SK-N-SH (cell line): ENCODE measurements at regions not wholly inside any gene's neighbourhood (a gene's known extent, or its start where the extent isn't known, plus 50 kb on each side); places are given as distances from the start of the nearest gene placed in this dataset.

Source experiments
- CTCF ChIA-PET: fragments of 300-600, 350-600 bp; formaldehyde crosslinking; extraction: SDS; loops from one replicate; lab custom pipeline; 2021; lab: Yijun Ruan, JAX
- POLR2A ChIA-PET: fragments of 350-600 bp; sonication (Branson Sonifier 250); formaldehyde crosslinking; extraction: SDS; loops from one replicate; lab custom pipeline; 2020; ENCODE audit warnings: antibody characterized with exemption, inconsistent platforms; lab: Yijun Ruan, JAX
- DNase-seq: peaks from one replicate; pipeline ENCODE4 v3.0.0; 2012
- H2AFZ ChIP-seq: fragments of 200-600 bp; sonication (generic); 2 replicates; pipeline ENCODE4 v1.8.1; 2016; ENCODE audit warnings: antibody characterized with exemption, mild to moderate bottlenecking, low read depth
- H3F3A ChIP-seq: fragments of 200-600 bp; sonication (generic); replicated peaks from 2 replicates; pipeline ENCODE3; 2016; ENCODE audit warnings: antibody characterized with exemption, mild to moderate bottlenecking; ENCODE audit not compliant: insufficient read depth
- H3K27ac ChIP-seq, 2 experiments: fragments of 200-500 bp in 1 of 2; fragments of 200-600 bp in 1 of 2; sonication (Bioruptor generic) in 1 of 2; sonication (generic), shearing (Covaris generic) in 1 of 2; 2 replicates each; pipeline versions ENCODE4 v1.5.1 to v1.6.1; 2014 to 2016; ENCODE audit warnings: low read depth in 2 of 2, inconsistent platforms in 1 of 2, low read length in 1 of 2, mild to moderate bottlenecking in 1 of 2, mixed read lengths in 1 of 2
- H3K27me3 ChIP-seq: fragments of 200-600 bp; sonication (generic), shearing (Covaris generic); 2 replicates; pipeline ENCODE4 v1.6.1; 2016; ENCODE audit warnings: mixed run types; ENCODE audit not compliant: insufficient read depth
- H3K36me3 ChIP-seq, 2 experiments: fragments of 200-500 bp in 1 of 2; fragments of 200-600 bp in 1 of 2; sonication (Bioruptor generic) in 1 of 2; sonication (generic) in 1 of 2; replicated peaks in 1 of 2; 2 replicates each; pipeline versions ENCODE3 to v1.5.1; 2014 to 2016; ENCODE audit warnings: low read length in 1 of 2, mild to moderate bottlenecking in 1 of 2; ENCODE audit not compliant: insufficient read depth in 2 of 2, control insufficient read depth in 1 of 2
- H3K4me1 ChIP-seq, 2 experiments: fragments of 200-500 bp in 1 of 2; fragments of 200-600 bp in 1 of 2; sonication (Bioruptor generic) in 1 of 2; sonication (generic), shearing (Covaris generic) in 1 of 2; 2 replicates each; pipeline versions ENCODE4 v1.5.1 to v1.6.1; 2014 to 2016; ENCODE audit warnings: low read depth in 1 of 2, low read length in 1 of 2, mixed run types in 1 of 2; ENCODE audit not compliant: insufficient read depth in 2 of 2, control insufficient read depth in 1 of 2
- H3K4me2 ChIP-seq: fragments of 200-600 bp; sonication (generic), shearing (Covaris generic); 2 replicates; pipeline ENCODE4 v1.6.1; 2017; ENCODE audit warnings: mixed run types
- H3K4me3 ChIP-seq, 2 experiments: fragments of 200-500 bp in 1 of 2; fragments of 200-600 bp in 1 of 2; sonication (Bioruptor generic) in 1 of 2; sonication (generic), shearing (Covaris generic) in 1 of 2; 2 replicates each; pipeline versions ENCODE4 v1.5.1 to v1.8.1; 2014 to 2016; ENCODE audit warnings: low read depth in 2 of 2, inconsistent platforms in 1 of 2, low read length in 1 of 2, mild to moderate bottlenecking in 1 of 2, mixed read lengths in 1 of 2, moderate library complexity in 1 of 2
- H3K79me2 ChIP-seq: fragments of 200-600 bp; sonication (generic); 2 replicates; pipeline ENCODE4 v1.8.1; 2017; ENCODE audit warnings: mild to moderate bottlenecking; ENCODE audit not compliant: insufficient read depth
- H3K9ac ChIP-seq: fragments of 200-600 bp; sonication (generic); 2 replicates; pipeline ENCODE4 v1.6.1; 2017; ENCODE audit warnings: mixed run types
- H3K9me2 ChIP-seq: fragments of 200-600 bp; sonication (generic); 2 replicates; pipeline ENCODE4 v1.6.1; 2017; ENCODE audit warnings: mixed run types
- H3K9me3 ChIP-seq: fragments of 200-600 bp; sonication (generic); 2 replicates; pipeline ENCODE4 v1.6.1; 2017; ENCODE audit warnings: mixed run types, mild to moderate bottlenecking, moderate library complexity
- H4K20me1 ChIP-seq: fragments of 200-600 bp; sonication (generic); 2 replicates; pipeline ENCODE4 v1.6.1; 2017; ENCODE audit warnings: mild to moderate bottlenecking, mixed run types; ENCODE audit not compliant: insufficient read depth
- CHD2 ChIP-seq: fragments of 150-350 bp; IDR thresholded peaks from 2 replicates; pipeline ENCODE4 v1.6.1; 2018; ENCODE audit warnings: low read length; ENCODE audit not compliant: partially characterized antibody
- ELF1 ChIP-seq: IDR thresholded peaks from 2 replicates; pipeline ENCODE4 v1.4.0; 2012
- EP300 ChIP-seq, 2 experiments: IDR thresholded peaks; 2 replicates each; pipeline versions ENCODE4 v1.4.0 to v1.6.1; 2012; ENCODE audit warnings: borderline replicate concordance in 1 of 2, low read depth in 1 of 2, low read length in 1 of 2
- FOXJ3 ChIP-seq: sonication (generic); formaldehyde crosslinking; IDR thresholded peaks from 2 replicates; pipeline ENCODE4 v1.5.1; 2020; ENCODE audit warnings: mild to moderate bottlenecking, missing genetic modification reagents
- GABPA ChIP-seq: IDR thresholded peaks from 2 replicates; pipeline ENCODE4 v1.4.0; 2012; ENCODE audit warnings: low read depth, mild to moderate bottlenecking
- JUND ChIP-seq: IDR thresholded peaks from 2 replicates; pipeline ENCODE4 v1.4.0; 2012
- MAX ChIP-seq: IDR thresholded peaks from 2 replicates; pipeline ENCODE4 v1.4.0; 2012; ENCODE audit warnings: low read depth
- MXI1 ChIP-seq: IDR thresholded peaks from 2 replicates; pipeline ENCODE4 v1.6.1; 2012; ENCODE audit warnings: mild to moderate bottlenecking, low read depth, low read length, improper control_type of control experiment
- POLR2AphosphoS5 ChIP-seq: IDR thresholded peaks from 2 replicates; pipeline ENCODE4 v1.6.1; 2012; ENCODE audit warnings: low read depth, low read length
- RAD21 ChIP-seq: IDR thresholded peaks from 2 replicates; pipeline ENCODE4 v1.6.1; 2012; ENCODE audit warnings: mild to moderate bottlenecking, low read length
- RCOR1 ChIP-seq: fragments of 150-350 bp; IDR thresholded peaks from 2 replicates; pipeline ENCODE4 v1.6.1; 2017; ENCODE audit warnings: antibody characterized with exemption, low read length
- SIN3A ChIP-seq: IDR thresholded peaks from 2 replicates; pipeline ENCODE4 v1.6.1; 2012; ENCODE audit warnings: low read depth, mild to moderate bottlenecking, low read length, moderate library complexity, borderline replicate concordance
- TEAD4 ChIP-seq: IDR thresholded peaks from 2 replicates; pipeline ENCODE4 v1.4.0; 2012; ENCODE audit warnings: mild to moderate bottlenecking, borderline replicate concordance; ENCODE audit not compliant: insufficient read depth
- ZBTB33 ChIP-seq: IDR thresholded peaks from 2 replicates; pipeline ENCODE4 v1.4.0; 2012; ENCODE audit warnings: low read depth, borderline replicate concordance
- WGBS: methylation state at CpG from one replicate; pipeline ENCODE4 v1.1.6; 2017; ENCODE audit warnings: low lambda C conversion rate; 5-methylcytosine and 5-hydroxymethylcytosine counted together
- TF ChIP-seq, protein P1 (sequence below): fragments of 150-350 bp; IDR thresholded peaks from 2 replicates; pipeline ENCODE4 v1.6.1; 2017; ENCODE audit warnings: antibody characterized with exemption, low read length, low read depth, borderline replicate concordance
- TF ChIP-seq, protein P2 (sequence below): fragments of 150-350 bp; IDR thresholded peaks from 2 replicates; pipeline ENCODE4 v1.6.1; 2016; ENCODE audit warnings: mild to moderate bottlenecking, low read depth, low read length
- TF ChIP-seq, protein P3 (sequence below): IDR thresholded peaks from 2 replicates; pipeline ENCODE4 v1.6.1; 2012; ENCODE audit warnings: mild to moderate bottlenecking, low read depth, low read length, moderate library complexity
- TF ChIP-seq, protein P4 (sequence below): fragments of 200-600 bp; sonication (generic); IDR thresholded peaks from 2 replicates; pipeline ENCODE4 v1.6.1; 2017; ENCODE audit warnings: antibody characterized with exemption, mild to moderate bottlenecking, moderate library complexity
- TF ChIP-seq, protein P5 (sequence below): IDR thresholded peaks from 2 replicates; pipeline ENCODE4; 2012

GRCh38 chr20:48490961-48491831 is 336.6 kb downstream of the PREX1 start:
- no peaks in the 10 kb centered on the region for H3K79me2 ChIP-seq
- ChIA-PET POLR2A (no interaction called here), CTCF (no interaction called here)

More at GRCh38 chr20:48490961-48491831, 336.6 kb downstream of the PREX1 start:
- H3K27me3 ChIP-seq = no peaks in the 10 kb centered on the region
- no peak overlapping the region for H2AFZ ChIP-seq
- 54% methylated on average over 10 of the region's 10 CpGs for WGBS
- no peak overlapping the region for H3K4me3 ChIP-seq
- peaks cover 0 to 21% of the 10 kb centered on the region in 2 experiments; a peak in 1 of 4 replicates for H3K4me1 ChIP-seq
- no peaks in the 10 kb centered on the region for H4K20me1 ChIP-seq
- DNase-seq = no peak
- H3K27ac ChIP-seq = no peak overlapping the region
- H3F3A ChIP-seq = no peaks in the 10 kb centered on the region
- H3K9me3 ChIP-seq = no peaks in the 10 kb centered on the region
- H3K36me3 ChIP-seq = no peaks in the 10 kb centered on the region
- no peak overlapping the region for H3K9ac ChIP-seq
- no peaks in the 10 kb centered on the region for H3K9me2 ChIP-seq
- TF ChIP-seq SIN3A = no peak
- TF ChIP-seq FOXJ3 (CRISPR knock-in tag) = no peak
- TF ChIP-seq, protein P1, sequence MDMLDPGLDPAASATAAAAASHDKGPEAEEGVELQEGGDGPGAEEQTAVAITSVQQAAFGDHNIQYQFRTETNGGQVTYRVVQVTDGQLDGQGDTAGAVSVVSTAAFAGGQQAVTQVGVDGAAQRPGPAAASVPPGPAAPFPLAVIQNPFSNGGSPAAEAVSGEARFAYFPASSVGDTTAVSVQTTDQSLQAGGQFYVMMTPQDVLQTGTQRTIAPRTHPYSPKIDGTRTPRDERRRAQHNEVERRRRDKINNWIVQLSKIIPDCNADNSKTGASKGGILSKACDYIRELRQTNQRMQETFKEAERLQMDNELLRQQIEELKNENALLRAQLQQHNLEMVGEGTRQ = no peak
- no peak for TF ChIP-seq RAD21
- TF ChIP-seq TEAD4 = no peak
- TF ChIP-seq, protein P2, sequence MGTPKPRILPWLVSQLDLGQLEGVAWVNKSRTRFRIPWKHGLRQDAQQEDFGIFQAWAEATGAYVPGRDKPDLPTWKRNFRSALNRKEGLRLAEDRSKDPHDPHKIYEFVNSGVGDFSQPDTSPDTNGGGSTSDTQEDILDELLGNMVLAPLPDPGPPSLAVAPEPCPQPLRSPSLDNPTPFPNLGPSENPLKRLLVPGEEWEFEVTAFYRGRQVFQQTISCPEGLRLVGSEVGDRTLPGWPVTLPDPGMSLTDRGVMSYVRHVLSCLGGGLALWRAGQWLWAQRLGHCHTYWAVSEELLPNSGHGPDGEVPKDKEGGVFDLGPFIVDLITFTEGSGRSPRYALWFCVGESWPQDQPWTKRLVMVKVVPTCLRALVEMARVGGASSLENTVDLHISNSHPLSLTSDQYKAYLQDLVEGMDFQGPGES = no peak
- TF ChIP-seq, protein P3, sequence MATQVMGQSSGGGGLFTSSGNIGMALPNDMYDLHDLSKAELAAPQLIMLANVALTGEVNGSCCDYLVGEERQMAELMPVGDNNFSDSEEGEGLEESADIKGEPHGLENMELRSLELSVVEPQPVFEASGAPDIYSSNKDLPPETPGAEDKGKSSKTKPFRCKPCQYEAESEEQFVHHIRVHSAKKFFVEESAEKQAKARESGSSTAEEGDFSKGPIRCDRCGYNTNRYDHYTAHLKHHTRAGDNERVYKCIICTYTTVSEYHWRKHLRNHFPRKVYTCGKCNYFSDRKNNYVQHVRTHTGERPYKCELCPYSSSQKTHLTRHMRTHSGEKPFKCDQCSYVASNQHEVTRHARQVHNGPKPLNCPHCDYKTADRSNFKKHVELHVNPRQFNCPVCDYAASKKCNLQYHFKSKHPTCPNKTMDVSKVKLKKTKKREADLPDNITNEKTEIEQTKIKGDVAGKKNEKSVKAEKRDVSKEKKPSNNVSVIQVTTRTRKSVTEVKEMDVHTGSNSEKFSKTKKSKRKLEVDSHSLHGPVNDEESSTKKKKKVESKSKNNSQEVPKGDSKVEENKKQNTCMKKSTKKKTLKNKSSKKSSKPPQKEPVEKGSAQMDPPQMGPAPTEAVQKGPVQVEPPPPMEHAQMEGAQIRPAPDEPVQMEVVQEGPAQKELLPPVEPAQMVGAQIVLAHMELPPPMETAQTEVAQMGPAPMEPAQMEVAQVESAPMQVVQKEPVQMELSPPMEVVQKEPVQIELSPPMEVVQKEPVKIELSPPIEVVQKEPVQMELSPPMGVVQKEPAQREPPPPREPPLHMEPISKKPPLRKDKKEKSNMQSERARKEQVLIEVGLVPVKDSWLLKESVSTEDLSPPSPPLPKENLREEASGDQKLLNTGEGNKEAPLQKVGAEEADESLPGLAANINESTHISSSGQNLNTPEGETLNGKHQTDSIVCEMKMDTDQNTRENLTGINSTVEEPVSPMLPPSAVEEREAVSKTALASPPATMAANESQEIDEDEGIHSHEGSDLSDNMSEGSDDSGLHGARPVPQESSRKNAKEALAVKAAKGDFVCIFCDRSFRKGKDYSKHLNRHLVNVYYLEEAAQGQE = no peak
- TF ChIP-seq, protein P4, sequence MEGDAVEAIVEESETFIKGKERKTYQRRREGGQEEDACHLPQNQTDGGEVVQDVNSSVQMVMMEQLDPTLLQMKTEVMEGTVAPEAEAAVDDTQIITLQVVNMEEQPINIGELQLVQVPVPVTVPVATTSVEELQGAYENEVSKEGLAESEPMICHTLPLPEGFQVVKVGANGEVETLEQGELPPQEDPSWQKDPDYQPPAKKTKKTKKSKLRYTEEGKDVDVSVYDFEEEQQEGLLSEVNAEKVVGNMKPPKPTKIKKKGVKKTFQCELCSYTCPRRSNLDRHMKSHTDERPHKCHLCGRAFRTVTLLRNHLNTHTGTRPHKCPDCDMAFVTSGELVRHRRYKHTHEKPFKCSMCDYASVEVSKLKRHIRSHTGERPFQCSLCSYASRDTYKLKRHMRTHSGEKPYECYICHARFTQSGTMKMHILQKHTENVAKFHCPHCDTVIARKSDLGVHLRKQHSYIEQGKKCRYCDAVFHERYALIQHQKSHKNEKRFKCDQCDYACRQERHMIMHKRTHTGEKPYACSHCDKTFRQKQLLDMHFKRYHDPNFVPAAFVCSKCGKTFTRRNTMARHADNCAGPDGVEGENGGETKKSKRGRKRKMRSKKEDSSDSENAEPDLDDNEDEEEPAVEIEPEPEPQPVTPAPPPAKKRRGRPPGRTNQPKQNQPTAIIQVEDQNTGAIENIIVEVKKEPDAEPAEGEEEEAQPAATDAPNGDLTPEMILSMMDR = no peak
- no peak for TF ChIP-seq POLR2AphosphoS5
- no peak for TF ChIP-seq RCOR1
- no peak for TF ChIP-seq ELF1
- no peak for TF ChIP-seq EP300 (IDR thresholded peaks at IDR 0.05; ENCODE audit: borderline replicate concordance in 1 of 2, low read depth in 1 of 2, low read length in 1 of 2)
- TF ChIP-seq ZBTB33 = no peak
- no peak for TF ChIP-seq GABPA
- TF ChIP-seq MXI1 = no peak
- no peak for TF ChIP-seq CHD2
- no peak for TF ChIP-seq JUND
- no peak for TF ChIP-seq MAX
- TF ChIP-seq, protein P5, sequence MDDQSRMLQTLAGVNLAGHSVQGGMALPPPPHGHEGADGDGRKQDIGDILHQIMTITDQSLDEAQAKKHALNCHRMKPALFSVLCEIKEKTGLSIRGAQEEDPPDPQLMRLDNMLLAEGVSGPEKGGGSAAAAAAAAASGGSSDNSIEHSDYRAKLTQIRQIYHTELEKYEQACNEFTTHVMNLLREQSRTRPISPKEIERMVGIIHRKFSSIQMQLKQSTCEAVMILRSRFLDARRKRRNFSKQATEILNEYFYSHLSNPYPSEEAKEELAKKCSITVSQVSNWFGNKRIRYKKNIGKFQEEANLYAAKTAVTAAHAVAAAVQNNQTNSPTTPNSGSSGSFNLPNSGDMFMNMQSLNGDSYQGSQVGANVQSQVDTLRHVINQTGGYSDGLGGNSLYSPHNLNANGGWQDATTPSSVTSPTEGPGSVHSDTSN = no peak
- no peak overlapping the region for H3K4me2 ChIP-seq
